TTC549 (cell line): ENCODE measurements at regions not wholly inside any gene's neighbourhood (a gene's known extent, or its start where the extent isn't known, plus 50 kb on each side); places are given as distances from the start of the nearest gene placed in this dataset.
"Not testable (repeated sequence)": the region's sequence is repeated elsewhere in the genome, so short reads cannot be mapped to it uniquely, and the experiment has no call there.

Source experiments
- FAIRE-seq: peaks from 2 replicates; lab custom pipeline; 2012; peaks lifted over from hg19 to GRCh38; lab: Jason Lieb, UNC

- FAIRE-seq, result no peak
These were observed 184.4 kb downstream of the FCRL5 start for GRCh38 chr1:157367870-157368269.

GRCh38 chr1:157367091-157367739 lies 185.1 kb downstream of the FCRL5 start:
- FAIRE-seq, result no peak

- FAIRE-seq, result no peak
These were observed 187.7 kb downstream of the FCRL5 start for GRCh38 chr1:157364612-157365011.

GRCh38 chr1:157363660-157364140 lies 188.6 kb downstream of the FCRL5 start:
- no peak for FAIRE-seq

- FAIRE-seq, result no peak
These were observed 192.3 kb downstream of the FCRL5 start for GRCh38 chr1:157360023-157360390.

- no peak for FAIRE-seq
These were observed 192.8 kb downstream of the FCRL5 start for GRCh38 chr1:157359314-157360022.

GRCh38 chr1:157357111-157357510 lies 195.2 kb downstream of the FCRL5 start:
- no peak for FAIRE-seq

- no peak for FAIRE-seq
These were observed 195.7 kb downstream of the FCRL5 start for GRCh38 chr1:157356601-157357000.

- FAIRE-seq, result no peak
These were observed 198.8 kb downstream of the FCRL5 start for GRCh38 chr1:157353546-157353945.

GRCh38 chr1:157352817-157353408 lies 199.4 kb downstream of the FCRL5 start:
- no peak for FAIRE-seq

GRCh38 chr1:157352216-157352615 lies 200.1 kb downstream of the FCRL5 start:
- FAIRE-seq, result no peak

- FAIRE-seq, result not testable (repeated sequence)
These were observed 200.5 kb downstream of the FCRL5 start for GRCh38 chr1:157351800-157352199.

- FAIRE-seq, result no peak
These were observed 203.5 kb downstream of the FCRL5 start for GRCh38 chr1:157348538-157349480.

- no peak for FAIRE-seq
These were observed 204.8 kb downstream of the FCRL5 start for GRCh38 chr1:157347506-157347905.

- not testable (repeated sequence) for FAIRE-seq
These were observed 199.6 kb upstream of the ETV3 start for GRCh38 chr1:157337785-157338184.

- FAIRE-seq, result no peak
These were observed 196.9 kb upstream of the ETV3 start for GRCh38 chr1:157335056-157335455.

GRCh38 chr1:157334041-157334440 lies 195.8 kb upstream of the ETV3 start:
- FAIRE-seq, result no peak

GRCh38 chr1:157330177-157330576 lies 192.0 kb upstream of the ETV3 start:
- FAIRE-seq, result not testable (repeated sequence)

- FAIRE-seq, result not testable (repeated sequence)
These were observed 189.9 kb upstream of the ETV3 start for GRCh38 chr1:157328120-157328519.

GRCh38 chr1:157326173-157326859 lies 188.1 kb upstream of the ETV3 start:
- no peak for FAIRE-seq

GRCh38 chr1:157325220-157325619 lies 187.0 kb upstream of the ETV3 start:
- no peak for FAIRE-seq

- FAIRE-seq, result not testable (repeated sequence)
These were observed 183.8 kb upstream of the ETV3 start for GRCh38 chr1:157321972-157322371.
